Breast epithelium (tissue), 3 donors: ENCODE measurements at regions not wholly inside any gene's neighbourhood (a gene's known extent, or its start where the extent isn't known, plus 50 kb on each side); places are given as distances from the start of the nearest gene placed in this dataset.

Experiments used
- CTCF ChIP-seq, 3 donors: fragments of 450-650 bp; IDR thresholded peaks; one replicate each; pipeline ENCODE4 v1.5.1; 2016 to 2017; ENCODE audit warnings: antibody characterized with exemption in 3 of 3, mild to moderate bottlenecking in 3 of 3, moderate library complexity in 3 of 3
- POLR2A ChIP-seq: fragments of 450-650 bp; IDR thresholded peaks from one replicate; pipeline ENCODE4 v1.6.1; 2016; ENCODE audit warnings: antibody characterized with exemption, mild to moderate bottlenecking, moderate library complexity

DNA sequence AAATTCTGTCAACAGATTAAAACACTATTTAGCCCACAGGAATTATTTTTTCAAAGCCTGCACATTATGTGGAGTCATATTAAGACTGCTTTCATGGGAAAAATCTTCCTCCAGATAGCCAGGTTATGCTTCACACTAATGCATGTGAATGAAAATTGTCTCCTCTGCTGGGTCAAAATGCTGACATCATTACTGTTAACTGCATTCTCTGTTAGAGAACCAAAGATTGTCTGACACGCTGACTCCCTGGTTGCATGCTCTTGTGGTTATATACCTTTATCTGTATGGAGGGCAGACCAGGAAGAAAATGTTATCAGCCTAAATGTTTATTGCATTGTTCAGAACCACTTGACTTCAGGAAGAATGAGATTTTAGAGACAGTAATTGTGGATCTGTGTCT is 432.2 kb upstream of the MDGA2 start:
- no peak for TF ChIP-seq CTCF (IDR thresholded peaks at IDR 0.05)
- no peak for TF ChIP-seq POLR2A
